Right lobe of liver (tissue), 4 donors: ENCODE measurements at regions not wholly inside any gene's neighbourhood (a gene's known extent, or its start where the extent isn't known, plus 50 kb on each side); places are given as distances from the start of the nearest gene placed in this dataset.

Experiments
- POLR2A ChIP-seq: fragments of 450-650 bp; IDR thresholded peaks from one replicate; pipeline ENCODE4 v1.6.1; 2017; ENCODE audit warnings: antibody characterized with exemption, mild to moderate bottlenecking
- TF ChIP-seq, protein P1 (sequence below), 4 donors: fragments of 200-600 bp in 3 of 4; fragments of 450-650 bp in 1 of 4; IDR thresholded peaks; one replicate each; pipeline versions ENCODE4 v1.5.1 to v1.8.0; 2016 to 2022; ENCODE audit warnings: antibody characterized with exemption in 4 of 4, mild to moderate bottlenecking in 2 of 4
- donor health status: DM: no; HTN: no; CAD: no.
- donor health status: DM: no; HTN: no; CAD: no.
- donor health status: DM: no; HTN: yes; CAD: no.

DNA sequence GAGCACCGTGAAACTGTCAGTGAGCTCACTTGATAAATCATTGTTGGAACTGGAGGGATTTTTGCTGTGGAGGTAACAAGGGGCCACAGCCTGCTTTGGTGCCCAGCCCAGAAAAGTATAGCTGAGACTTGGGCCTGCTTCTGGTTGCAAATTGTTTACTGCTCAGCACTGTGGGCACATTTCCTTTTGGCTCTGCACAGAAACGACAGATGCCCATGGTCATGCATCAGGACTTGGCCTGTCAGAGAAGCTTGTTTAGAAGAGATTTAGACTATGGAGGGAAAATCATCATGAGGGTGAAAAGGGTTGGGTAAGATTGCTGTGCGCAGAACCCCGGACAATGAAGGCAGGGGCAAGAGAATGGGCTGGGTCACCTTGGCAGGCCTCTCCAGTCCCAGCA lies 286.1 kb upstream of the CTNNB1 start:
- TF ChIP-seq, protein P1, sequence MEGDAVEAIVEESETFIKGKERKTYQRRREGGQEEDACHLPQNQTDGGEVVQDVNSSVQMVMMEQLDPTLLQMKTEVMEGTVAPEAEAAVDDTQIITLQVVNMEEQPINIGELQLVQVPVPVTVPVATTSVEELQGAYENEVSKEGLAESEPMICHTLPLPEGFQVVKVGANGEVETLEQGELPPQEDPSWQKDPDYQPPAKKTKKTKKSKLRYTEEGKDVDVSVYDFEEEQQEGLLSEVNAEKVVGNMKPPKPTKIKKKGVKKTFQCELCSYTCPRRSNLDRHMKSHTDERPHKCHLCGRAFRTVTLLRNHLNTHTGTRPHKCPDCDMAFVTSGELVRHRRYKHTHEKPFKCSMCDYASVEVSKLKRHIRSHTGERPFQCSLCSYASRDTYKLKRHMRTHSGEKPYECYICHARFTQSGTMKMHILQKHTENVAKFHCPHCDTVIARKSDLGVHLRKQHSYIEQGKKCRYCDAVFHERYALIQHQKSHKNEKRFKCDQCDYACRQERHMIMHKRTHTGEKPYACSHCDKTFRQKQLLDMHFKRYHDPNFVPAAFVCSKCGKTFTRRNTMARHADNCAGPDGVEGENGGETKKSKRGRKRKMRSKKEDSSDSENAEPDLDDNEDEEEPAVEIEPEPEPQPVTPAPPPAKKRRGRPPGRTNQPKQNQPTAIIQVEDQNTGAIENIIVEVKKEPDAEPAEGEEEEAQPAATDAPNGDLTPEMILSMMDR (IDR thresholded peaks at IDR 0.05), result no peak
- TF ChIP-seq POLR2A, result no peak
